ENCODE measurements at regions not wholly inside any gene's neighbourhood (a gene's known extent, or its start where the extent isn't known, plus 50 kb on each side); places are given as distances from the start of the nearest gene placed in this dataset.

DNA sequence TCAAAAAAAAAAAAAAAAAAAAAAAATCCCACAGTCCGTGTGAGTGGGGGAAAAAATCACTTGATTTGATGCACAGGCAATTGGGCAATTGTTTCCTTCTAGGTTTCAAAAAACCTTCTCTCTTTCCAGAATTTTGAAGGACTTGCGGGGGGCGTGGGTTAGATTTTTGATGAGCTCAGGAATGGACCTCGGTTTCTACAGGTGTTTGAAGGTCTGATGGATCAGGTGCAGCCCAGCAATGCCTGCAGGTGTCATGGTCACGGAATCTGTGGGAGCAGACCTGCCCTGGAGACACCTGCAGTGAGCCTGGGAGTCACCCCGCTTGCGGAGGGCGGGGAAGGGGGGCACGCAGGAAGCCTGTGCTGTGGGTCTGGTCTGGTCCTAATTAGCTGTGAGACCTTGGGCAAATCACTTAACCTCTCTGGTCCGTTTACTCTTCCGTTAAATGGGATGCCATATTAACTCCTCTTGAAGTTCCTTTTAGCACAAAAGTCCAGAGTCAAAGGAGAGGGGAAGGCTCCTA lies 174.2 kb downstream of the IRF8 start:
- H3K4me3 ChIP-seq (ENCODE audit: low read length): no peak overlapping the region
- no peak for DNase-seq (ENCODE audit: low read depth)
- TF ChIP-seq CTCF (conservative IDR thresholded peaks at IDR 0.05; ENCODE audit: low read length): no peak

DNA sequence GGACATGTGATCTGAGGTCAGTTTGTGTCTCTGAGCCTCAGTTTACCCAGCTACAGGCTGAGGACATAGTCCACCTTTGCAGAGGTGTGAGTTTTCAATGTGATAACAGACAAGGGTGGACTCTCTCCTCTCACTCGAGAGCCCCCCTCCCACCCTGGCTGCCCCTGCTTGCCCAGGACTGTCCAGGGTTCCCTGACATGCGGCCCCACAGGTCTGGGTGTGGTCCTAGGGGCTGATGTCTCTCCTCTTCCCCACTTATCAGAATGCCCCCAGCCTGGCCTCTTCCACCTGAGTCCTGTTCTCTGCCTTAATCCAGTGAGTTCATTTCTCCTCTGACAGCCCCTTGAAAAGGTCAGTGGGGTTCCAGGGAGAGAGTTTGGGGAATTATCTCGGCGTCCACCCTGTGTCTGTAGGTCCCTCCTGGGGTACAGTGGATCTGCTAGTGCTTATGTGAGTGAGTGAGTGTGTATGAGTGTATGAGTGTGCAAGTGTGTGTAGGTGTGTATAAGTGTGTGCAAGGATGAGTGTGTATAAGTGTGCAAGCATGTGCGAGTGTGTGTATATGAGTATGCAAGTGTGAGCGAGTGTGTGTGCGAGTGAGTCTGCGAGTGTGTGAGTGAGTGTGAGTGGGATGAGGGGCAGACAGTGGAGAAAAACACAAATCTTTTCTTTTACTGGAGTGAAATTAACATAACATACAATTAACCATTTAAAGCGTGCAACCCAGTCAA lies 175.0 kb downstream of the IRF8 start:
- no peak for DNase-seq (ENCODE audit: low read depth)
- no peak overlapping the region for H3K4me3 ChIP-seq (ENCODE audit: low read length)
- TF ChIP-seq CTCF (conservative IDR thresholded peaks at IDR 0.05; ENCODE audit: low read length): no peak

DNA sequence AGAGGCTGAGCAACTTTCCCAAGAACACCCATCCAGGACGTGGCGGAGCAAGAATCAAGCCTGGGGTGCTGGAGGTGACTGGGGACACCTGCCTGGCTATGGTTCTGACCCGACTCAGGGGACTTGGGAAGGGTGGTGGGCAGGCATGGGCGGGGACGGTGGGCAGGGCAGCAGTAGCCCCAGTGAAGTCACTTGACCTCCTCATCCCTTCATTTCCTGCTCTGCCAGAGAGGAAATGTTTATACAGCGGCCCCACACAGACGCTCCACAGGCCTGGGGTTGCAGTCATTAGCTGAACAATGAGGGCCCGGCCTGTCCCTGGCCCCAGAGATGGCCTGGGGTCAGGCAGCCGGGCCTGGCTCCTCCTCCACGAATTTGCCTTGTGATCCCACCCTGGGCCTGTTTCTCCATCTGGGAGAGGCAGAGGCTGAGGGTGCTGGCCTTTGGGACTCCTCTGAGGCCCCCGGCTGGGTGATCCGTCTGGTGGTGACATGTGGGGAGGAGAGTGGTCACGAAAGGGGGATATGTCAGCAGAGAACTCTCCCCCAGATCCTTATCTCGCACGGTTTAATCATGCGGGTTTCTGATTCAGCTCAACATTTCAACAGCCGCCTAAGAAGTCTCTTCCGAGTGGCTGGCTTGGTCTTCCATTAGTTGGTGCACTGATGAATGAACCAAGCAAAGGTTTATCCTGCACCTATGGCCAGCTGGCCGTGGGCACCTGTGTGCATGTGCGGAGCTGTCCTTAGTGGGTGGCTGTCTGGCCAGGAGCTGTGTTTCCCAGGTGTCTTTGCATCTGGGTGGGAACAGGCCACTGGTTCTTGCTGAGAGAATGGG lies 175.9 kb downstream of the IRF8 start:
- no peak for TF ChIP-seq CTCF (conservative IDR thresholded peaks at IDR 0.05; ENCODE audit: low read length)
- DNase-seq (ENCODE audit: low read depth): no peak
- no peak overlapping the region for H3K4me3 ChIP-seq (ENCODE audit: low read length)

DNA sequence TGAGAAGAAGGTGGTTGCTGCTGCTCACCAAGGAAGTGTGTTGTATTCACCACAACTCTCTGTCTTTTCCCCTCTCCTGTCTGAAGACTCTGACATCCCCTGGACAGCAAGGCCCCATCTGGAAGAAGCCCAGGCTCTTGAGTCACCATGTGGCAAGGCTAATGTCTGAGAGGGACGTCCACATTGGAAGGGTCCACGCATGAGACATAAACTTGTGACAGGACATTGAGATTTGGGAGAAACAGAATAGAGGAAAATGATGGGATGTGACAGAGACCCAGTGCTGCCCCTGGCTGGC lies 176.5 kb downstream of the IRF8 start:
- DNase-seq (ENCODE audit: low read depth): no peak
- no peak for TF ChIP-seq CTCF (conservative IDR thresholded peaks at IDR 0.05; ENCODE audit: low read length)
- no peak overlapping the region for H3K4me3 ChIP-seq (ENCODE audit: low read length)

- no peak overlapping the region for H3K4me3 ChIP-seq (ENCODE audit: low read length)
- DNase-seq (ENCODE audit: low read depth): no peak
- no peak for TF ChIP-seq CTCF (conservative IDR thresholded peaks at IDR 0.05; ENCODE audit: low read length)
These were observed 177.0 kb downstream of the IRF8 start for GRCh38 chr16:86075839-86076440.

DNA sequence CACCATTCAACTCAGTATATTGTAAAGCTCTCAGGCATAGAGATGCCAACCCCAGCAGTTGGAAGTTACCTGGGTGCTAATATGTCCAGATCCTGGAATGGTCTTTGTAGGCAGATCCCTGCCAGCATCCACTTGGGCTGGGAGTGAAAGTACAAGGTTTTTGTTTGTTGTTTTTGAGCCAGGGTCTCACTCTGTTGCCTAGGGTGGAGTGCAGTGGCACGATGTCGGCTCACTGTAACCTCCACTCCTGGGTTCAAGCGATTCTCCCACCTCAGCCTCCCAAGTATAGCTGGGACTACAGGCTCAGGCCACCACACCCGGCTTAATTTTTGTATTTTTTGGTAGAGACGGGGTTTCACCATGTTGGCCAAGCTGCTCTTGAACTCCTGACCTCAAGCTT lies 177.6 kb downstream of the IRF8 start:
- no peak overlapping the region for H3K4me3 ChIP-seq (ENCODE audit: low read length)

More for the DNA sequence above, 177.6 kb downstream of the IRF8 start:
- no peak for DNase-seq (ENCODE audit: low read depth)
- no peak for TF ChIP-seq CTCF (conservative IDR thresholded peaks at IDR 0.05; ENCODE audit: low read length)
